G401 (cell line): ENCODE measurements at regions not wholly inside any gene's neighbourhood (a gene's known extent, or its start where the extent isn't known, plus 50 kb on each side); places are given as distances from the start of the nearest gene placed in this dataset.

Experiments used
- DNase-seq: peaks from one replicate; pipeline ENCODE4 v3.0.0-alpha.2; 2015; ENCODE audit warnings: low spot score
- in situ Hi-C: cut with HindIII; loops from 2 replicates; pipeline ENCODE4 v1.10.0; 2016; ENCODE audit warnings: low sequenced_read_pairs, mixed read lengths

GRCh38 chrX:5829469-5829868 is 399.2 kb downstream of the NLGN4X start:
- peak; percentile 27 for DNase-seq
- in situ Hi-C loops = no loop called here

- no peak for DNase-seq
- in situ Hi-C loops = no loop called here
Observed at GRCh38 chrX:5829060-5829459, 399.6 kb downstream of the NLGN4X start.

GRCh38 chrX:5823903-5824302 is 404.8 kb downstream of the NLGN4X start:
- in situ Hi-C loops = no loop called here

GRCh38 chrX:5810636-5811035 is 418.0 kb downstream of the NLGN4X start:
- no peak for DNase-seq
- in situ Hi-C loops = no loop called here

More at GRCh38 chrX:5823903-5824302, 404.8 kb downstream of the NLGN4X start:
- no peak for DNase-seq

- in situ Hi-C loops = no loop called here
- DNase-seq = no peak
Observed at GRCh38 chrX:5807181-5807580, 421.5 kb downstream of the NLGN4X start.

- in situ Hi-C loops = no loop called here
- DNase-seq = peak; percentile 7
Observed at GRCh38 chrX:5802391-5802790, 426.3 kb downstream of the NLGN4X start.

GRCh38 chrX:5791721-5792120 is 436.9 kb downstream of the NLGN4X start:
- DNase-seq = no peak
- in situ Hi-C loops = no loop called here

- peak; percentile 0 for DNase-seq
- in situ Hi-C loops = no loop called here
Observed at GRCh38 chrX:5788910-5789309, 439.8 kb downstream of the NLGN4X start.

- DNase-seq = no peak
- in situ Hi-C loops = no loop called here
Observed at GRCh38 chrX:5780821-5781220, 447.8 kb downstream of the NLGN4X start.

GRCh38 chrX:5775846-5776430 is 452.7 kb downstream of the NLGN4X start:
- in situ Hi-C loops = no loop called here
- no peak for DNase-seq

GRCh38 chrX:5774446-5774845 is 454.2 kb downstream of the NLGN4X start:
- in situ Hi-C loops = no loop called here
- no peak for DNase-seq

- no peak for DNase-seq
- in situ Hi-C loops = no loop called here
Observed at GRCh38 chrX:5771441-5771840, 457.2 kb downstream of the NLGN4X start.

- in situ Hi-C loops = no loop called here
Observed at GRCh38 chrX:5756616-5757015, 472.1 kb downstream of the NLGN4X start.

GRCh38 chrX:5753291-5753690 is 475.4 kb downstream of the NLGN4X start:
- in situ Hi-C loops = no loop called here
- no peak for DNase-seq

More at GRCh38 chrX:5756616-5757015, 472.1 kb downstream of the NLGN4X start:
- DNase-seq = no peak

- in situ Hi-C loops = no loop called here
- no peak for DNase-seq
Observed at GRCh38 chrX:5752831-5753230, 475.8 kb downstream of the NLGN4X start.

GRCh38 chrX:5748586-5749150 is 480.0 kb downstream of the NLGN4X start:
- DNase-seq = no peak
- in situ Hi-C loops = no loop called here

GRCh38 chrX:5746231-5746630 is 482.4 kb downstream of the NLGN4X start:
- in situ Hi-C loops = no loop called here
- DNase-seq = no peak

- in situ Hi-C loops = no loop called here
- no peak for DNase-seq
Observed at GRCh38 chrX:5733501-5733900, 495.2 kb downstream of the NLGN4X start.

GRCh38 chrX:5730556-5730955 is 498.1 kb downstream of the NLGN4X start:
- in situ Hi-C loops = no loop called here
- no peak for DNase-seq

GRCh38 chrX:5726224-5726623 is 502.4 kb downstream of the NLGN4X start:
- in situ Hi-C loops = no loop called here
- DNase-seq = no peak

GRCh38 chrX:5724123-5724522 is 504.5 kb downstream of the NLGN4X start:
- DNase-seq = no peak
- in situ Hi-C loops = no loop called here
